K562 (cell line): ENCODE measurements at regions not wholly inside any gene's neighbourhood (a gene's known extent, or its start where the extent isn't known, plus 50 kb on each side); places are given as distances from the start of the nearest gene placed in this dataset.

Experiments
- ATAC-seq: fragments of 200-7000 bp; cut with Tn5 transposase; 3 replicates; pipeline ENCODE4 v1.9.1; 2020; ENCODE audit warnings: moderate library complexity
- BruUV-seq: library from RNA; stranded (reverse); fragments of 400-500 nt; replicated peaks from 2 replicates; lab custom pipeline; 2021; lab: Mats Ljungman, UMichigan
- CTCF ChIA-PET: fragments of 300-600 bp; formaldehyde crosslinking; extraction: SDS; loops from one replicate; lab custom pipeline; 2021; ENCODE audit warnings: low intra/inter-chr PET ratio; lab: Yijun Ruan, JAX
- POLR2A ChIA-PET: fragments of 300-600, 350-650 bp; sonication (Branson Sonifier 250); formaldehyde crosslinking; extraction: SDS; loops from one replicate; lab custom pipeline; 2021; ENCODE audit warnings: antibody characterized with exemption, inconsistent platforms; lab: Yijun Ruan, JAX
- DNase-seq, 4 experiments: peaks; one replicate each; pipeline versions ENCODE4 v3.0.0 to v3.0.0-alpha.2; 2011 to 2018; ENCODE audit warnings: low spot score in 3 of 4, mixed read lengths in 3 of 4; ENCODE audit errors: extremely low read depth in 1 of 4
- FAIRE-seq: peaks from 2 replicates; lab custom pipeline; 2011; peaks lifted over from hg19 to GRCh38; lab: Jason Lieb, UNC
- H2AFZ ChIP-seq: 2 replicates; pipeline ENCODE4 v1.6.0; 2011; ENCODE audit warnings: low read depth, low read length, control low read depth, inconsistent platforms
- H3K27ac ChIP-seq: fragments of 200-600 bp; 3 replicates; pipeline ENCODE4 v1.8.0; 2011; ENCODE audit warnings: low read depth, mild to moderate bottlenecking, control low read depth, inconsistent platforms, low read length, moderate library complexity, mixed read lengths; ENCODE audit errors: extremely low read depth
- H3K27me3 ChIP-seq, 2 experiments: fragments of 300-600 bp in 1 of 2; 2 replicates in 1 of 2; 3 replicates in 1 of 2; pipeline versions ENCODE4 v1.6.0 to v1.8.0; 2011; ENCODE audit warnings: inconsistent platforms in 2 of 2, low read length in 2 of 2, mild to moderate bottlenecking in 1 of 2, mixed read lengths in 1 of 2, moderate library complexity in 1 of 2; ENCODE audit not compliant: control insufficient read depth in 2 of 2, insufficient read depth in 2 of 2
- H3K36me3 ChIP-seq: fragments of 300-600 bp; 3 replicates; pipeline ENCODE4 v1.8.0; 2011; ENCODE audit warnings: mild to moderate bottlenecking, low read length, inconsistent platforms; ENCODE audit not compliant: control insufficient read depth, insufficient read depth
- H3K4me1 ChIP-seq, 2 experiments: fragments of 200-600 bp in 1 of 2; replicated peaks in 1 of 2; 2 replicates in 1 of 2; 3 replicates in 1 of 2; pipeline versions ENCODE4 v1.5.1 to v1.8.0; 2011; ENCODE audit warnings: inconsistent platforms in 2 of 2, low read length in 2 of 2, mild to moderate bottlenecking in 1 of 2, mixed read lengths in 1 of 2, moderate library complexity in 1 of 2; ENCODE audit not compliant: control insufficient read depth in 2 of 2, insufficient read depth in 2 of 2
- H3K4me2 ChIP-seq: 2 replicates; pipeline ENCODE4 v1.6.1; 2011; ENCODE audit warnings: low read length, control low read depth, inconsistent platforms, mixed read lengths; ENCODE audit not compliant: insufficient read depth
- H3K4me3 ChIP-seq: fragments of 200-600 bp; sonication (generic), shearing (Covaris generic); 2 replicates; pipeline ENCODE4 v1.5.1; 2016; ENCODE audit warnings: control low read depth, inconsistent platforms
- H3K79me2 ChIP-seq: fragments of 200-600 bp; 3 replicates; pipeline ENCODE4 v1.8.0; 2011; ENCODE audit warnings: low read length, inconsistent platforms; ENCODE audit not compliant: control insufficient read depth, insufficient read depth
- H3K9ac ChIP-seq, 2 experiments: 2 replicates each; pipeline versions ENCODE4 v1.6.0 to v1.6.1; 2011; ENCODE audit warnings: low read depth in 2 of 2, low read length in 2 of 2, control low read depth in 1 of 2, inconsistent platforms in 1 of 2, mild to moderate bottlenecking in 1 of 2, mixed read lengths in 1 of 2; ENCODE audit not compliant: insufficient read depth in 1 of 2
- H3K9me1 ChIP-seq: one replicate; pipeline ENCODE4 v1.6.0; 2011; ENCODE audit warnings: inconsistent platforms, mild to moderate bottlenecking, low read length, moderate library complexity; ENCODE audit not compliant: control insufficient read depth, insufficient read depth
- H3K9me3 ChIP-seq: replicated peaks from 2 replicates; pipeline ENCODE4 v1.5.1; 2011; ENCODE audit warnings: low read depth, low read length, inconsistent platforms; ENCODE audit not compliant: control insufficient read depth, insufficient read depth
- H4K20me1 ChIP-seq: replicated peaks from 2 replicates; pipeline ENCODE4 v1.6.1; 2011; ENCODE audit warnings: low read length, inconsistent platforms, mixed read lengths; ENCODE audit not compliant: control insufficient read depth, insufficient read depth
- DIDO1 ChIP-seq: fragments of 450-650 bp; IDR thresholded peaks from 2 replicates; pipeline ENCODE4 v1.6.1; 2016; ENCODE audit warnings: low read depth, missing biosample characterization, missing genetic modification characterization
- PHF21A ChIP-seq: fragments of 450-650 bp; IDR thresholded peaks from 2 replicates; pipeline ENCODE4 v1.6.1; 2017; ENCODE audit warnings: low read depth, borderline replicate concordance
- PRDM10 ChIP-seq: fragments of 450-650 bp; IDR thresholded peaks from 2 replicates; pipeline ENCODE4 v1.6.1; 2018; ENCODE audit not compliant: partially characterized antibody
- PYGO2 ChIP-seq: fragments of 450-650 bp; IDR thresholded peaks from 2 replicates; pipeline ENCODE4 v1.6.1; 2016; ENCODE audit warnings: mild to moderate bottlenecking, missing genetic modification characterization, moderate library complexity, missing compliant biosample characterization
- ZBTB1 ChIP-seq: sonication (generic); formaldehyde crosslinking; IDR thresholded peaks from 2 replicates; pipeline ENCODE4 v1.8.1; 2023; ENCODE audit warnings: missing genetic modification reagents, low read depth, mild to moderate bottlenecking, borderline replicate concordance
- ZNF165 ChIP-seq: fragments of 250-450 bp; sonication (Bioruptor Pico); IDR thresholded peaks from 2 replicates; pipeline ENCODE4 v1.4.0; 2020; ENCODE audit warnings: borderline replicate concordance
- ZNF76 ChIP-seq: fragments of 250-450 bp; sonication (Bioruptor Pico); IDR thresholded peaks from 2 replicates; pipeline ENCODE4 v1.4.0; 2020; ENCODE audit warnings: mild to moderate bottlenecking, moderate library complexity, borderline replicate concordance
- in situ Hi-C: fragments of 300-500 bp; cut with MboI; formaldehyde crosslinking; loops from 4 replicates; pipeline ENCODE4 v1.15.0; 2018; ENCODE audit warnings: inconsistent platforms, mixed read lengths
- intact Hi-C: fragments of 100-400 bp; cut with micrococcal nuclease; formaldehyde crosslinking; loops from 2 replicates; pipeline ENCODE4 v1.14.2; 2022

GRCh38 chr10:65838811-65839210 is 1087.0 kb upstream of the LRRTM3 start:
- ChIA-PET POLR2A (no interaction called here), CTCF (no interaction called here)
- Histone ChIP-seq H3K9me1 (no peaks in the 10 kb centered on the region), H3K4me2 (no peak overlapping the region), H4K20me1 (no peaks in the 10 kb centered on the region), H2AFZ (no peak overlapping the region), H3K4me1 (no peaks in the 10 kb centered on the region), H3K9me3 (no peaks in the 10 kb centered on the region), H3K9ac (no peak overlapping the region), H3K27me3 (no peaks in the 10 kb centered on the region), H3K27ac (no peak overlapping the region), H3K79me2 (no peaks in the 10 kb centered on the region), H3K36me3 (no peaks in the 10 kb centered on the region), H3K4me3 (no peak overlapping the region)
- DNase-seq, result no peak
- no TSS peak for BruUV-seq
- intact Hi-C loops (no loop called here), in situ Hi-C loops (no loop called here)
- TF ChIP-seq ZNF165, result no peak
- TF ChIP-seq DIDO1 (tag), result no peak
- no peak for TF ChIP-seq ZNF76 (CRISPR knock-in tag)
- no peak for TF ChIP-seq PYGO2 (tag)
- no peak for TF ChIP-seq PRDM10
- no peak for TF ChIP-seq ZBTB1
- TF ChIP-seq PHF21A, result no peak
- no peak for ATAC-seq
- FAIRE-seq, result no peak
